HUES6 (cell line): ENCODE measurements at regions not wholly inside any gene's neighbourhood (a gene's known extent, or its start where the extent isn't known, plus 50 kb on each side); places are given as distances from the start of the nearest gene placed in this dataset.

Source experiments
- H3K27ac ChIP-seq: 2 replicates; pipeline ENCODE4 v1.7.0; 2013; ENCODE audit warnings: low read depth, mild to moderate bottlenecking, low read length, inconsistent platforms
- H3K27me3 ChIP-seq: 2 replicates; pipeline ENCODE4 v1.6.1; 2013; ENCODE audit warnings: low read length; ENCODE audit not compliant: control insufficient read depth, insufficient read depth
- H3K36me3 ChIP-seq: 2 replicates; pipeline ENCODE4 v1.6.1; 2013; ENCODE audit warnings: low read length; ENCODE audit not compliant: control insufficient read depth, insufficient read depth
- H3K4me1 ChIP-seq: 2 replicates; pipeline ENCODE4 v1.6.1; 2013; ENCODE audit warnings: low read length; ENCODE audit not compliant: control insufficient read depth, insufficient read depth
- H3K4me3 ChIP-seq: 2 replicates; pipeline ENCODE4 v1.5.1; 2013; ENCODE audit warnings: low read depth, low read length
- H3K9ac ChIP-seq: one replicate; pipeline ENCODE4 v1.6.1; 2013; ENCODE audit warnings: mild to moderate bottlenecking, low read length
- H3K9me3 ChIP-seq: 2 replicates; pipeline ENCODE4 v1.6.1; 2013; ENCODE audit warnings: low read depth, low read length; ENCODE audit not compliant: control insufficient read depth, insufficient read depth

DNA sequence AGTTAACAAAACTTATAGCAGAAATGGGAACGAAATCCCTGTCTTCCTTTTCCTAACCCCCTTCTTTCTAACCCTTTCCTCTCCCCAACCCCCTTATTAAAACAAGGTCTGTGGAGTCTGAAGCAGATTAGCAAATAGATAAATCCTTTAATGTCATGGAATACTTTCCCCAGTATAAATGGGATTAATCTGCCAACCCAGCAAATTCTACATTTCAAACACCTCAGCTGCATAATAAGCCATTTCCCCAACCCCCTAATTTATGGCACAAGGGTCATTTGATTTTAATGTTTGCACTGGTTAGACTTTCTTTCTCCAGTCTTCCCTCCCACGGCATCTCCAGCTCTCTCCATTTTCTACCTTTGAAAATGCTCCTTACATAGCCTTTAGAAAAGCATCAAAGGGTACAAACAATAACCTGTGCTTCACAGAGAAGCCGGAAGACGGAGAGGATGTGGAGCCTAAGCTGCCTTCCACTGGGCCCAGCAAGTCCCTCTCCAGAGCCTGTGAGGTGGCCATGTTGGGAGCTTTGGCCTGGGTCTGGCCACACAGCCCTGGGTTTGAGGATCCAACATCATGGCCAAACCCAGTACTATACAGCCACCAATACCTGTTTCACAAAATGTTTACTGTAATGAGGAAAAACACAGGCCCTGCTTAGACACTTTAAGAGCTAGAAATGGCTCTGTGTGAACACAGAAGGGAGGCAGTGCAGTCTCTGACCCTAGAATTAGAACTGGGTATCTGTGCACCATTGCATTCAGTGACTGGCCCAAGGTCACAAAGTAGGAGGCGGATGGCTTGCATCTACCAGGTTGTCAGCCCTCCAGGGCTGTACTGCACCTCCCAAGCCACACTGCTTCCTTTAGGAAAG is 56.9 kb upstream of the SPRY1 start:
- no peak overlapping the region for H3K4me3 ChIP-seq
- no peak overlapping the region for H3K27ac ChIP-seq
- H3K27me3 ChIP-seq, result no peaks in the 10 kb centered on the region
- H3K9me3 ChIP-seq, result no peaks in the 10 kb centered on the region
- H3K9ac ChIP-seq, result no peak overlapping the region
- no peaks in the 10 kb centered on the region for H3K36me3 ChIP-seq
- no peaks in the 10 kb centered on the region; the same call in 1 of the 2 replicates for H3K4me1 ChIP-seq

- Histone ChIP-seq H3K4me3 (no peak overlapping the region), H3K9ac (no peak overlapping the region), H3K9me3 (no peaks in the 10 kb centered on the region), H3K4me1 (no peaks in the 10 kb centered on the region; the same call in 1 of the 2 replicates), H3K27ac (no peak overlapping the region), H3K36me3 (no peaks in the 10 kb centered on the region), H3K27me3 (no peaks in the 10 kb centered on the region)
These were observed 56.3 kb upstream of the SPRY1 start for GRCh38 chr4:123340381-123340701.

GRCh38 chr4:123342498-123342897 is 54.1 kb upstream of the SPRY1 start:
- H3K27me3 ChIP-seq, result no peaks in the 10 kb centered on the region
- no peaks in the 10 kb centered on the region; the same call in 1 of the 2 replicates for H3K4me1 ChIP-seq
- no peaks in the 10 kb centered on the region for H3K36me3 ChIP-seq
- H3K27ac ChIP-seq, result no peak overlapping the region
- H3K9ac ChIP-seq, result no peak overlapping the region
- no peak overlapping the region for H3K4me3 ChIP-seq
- H3K9me3 ChIP-seq, result no peaks in the 10 kb centered on the region

GRCh38 chr4:123343400-123344041 is 53.1 kb upstream of the SPRY1 start:
- no peaks in the 10 kb centered on the region; the same call in 1 of the 2 replicates for H3K4me1 ChIP-seq
- no peaks in the 10 kb centered on the region for H3K36me3 ChIP-seq
- H3K9me3 ChIP-seq, result no peaks in the 10 kb centered on the region
- no peak overlapping the region for H3K27ac ChIP-seq
- no peak overlapping the region for H3K9ac ChIP-seq
- no peak overlapping the region for H3K4me3 ChIP-seq
- no peaks in the 10 kb centered on the region for H3K27me3 ChIP-seq

- H3K4me3 ChIP-seq, result no peak overlapping the region
- H3K4me1 ChIP-seq, result peaks cover 4% of the 10 kb centered on the region
- H3K9me3 ChIP-seq, result no peaks in the 10 kb centered on the region
- H3K36me3 ChIP-seq, result no peaks in the 10 kb centered on the region
- H3K27me3 ChIP-seq, result no peaks in the 10 kb centered on the region
- no peak overlapping the region for H3K27ac ChIP-seq
- H3K9ac ChIP-seq, result no peak overlapping the region
These were observed 51.3 kb upstream of the SPRY1 start for GRCh38 chr4:123345137-123345934.

- Histone ChIP-seq H3K4me1 (peaks cover 4% of the 10 kb centered on the region), H3K27me3 (no peaks in the 10 kb centered on the region), H3K36me3 (no peaks in the 10 kb centered on the region), H3K27ac (no peak overlapping the region), H3K9ac (no peak overlapping the region), H3K4me3 (no peak overlapping the region), H3K9me3 (no peaks in the 10 kb centered on the region)
These were observed 50.7 kb upstream of the SPRY1 start for GRCh38 chr4:123345935-123346300.

DNA sequence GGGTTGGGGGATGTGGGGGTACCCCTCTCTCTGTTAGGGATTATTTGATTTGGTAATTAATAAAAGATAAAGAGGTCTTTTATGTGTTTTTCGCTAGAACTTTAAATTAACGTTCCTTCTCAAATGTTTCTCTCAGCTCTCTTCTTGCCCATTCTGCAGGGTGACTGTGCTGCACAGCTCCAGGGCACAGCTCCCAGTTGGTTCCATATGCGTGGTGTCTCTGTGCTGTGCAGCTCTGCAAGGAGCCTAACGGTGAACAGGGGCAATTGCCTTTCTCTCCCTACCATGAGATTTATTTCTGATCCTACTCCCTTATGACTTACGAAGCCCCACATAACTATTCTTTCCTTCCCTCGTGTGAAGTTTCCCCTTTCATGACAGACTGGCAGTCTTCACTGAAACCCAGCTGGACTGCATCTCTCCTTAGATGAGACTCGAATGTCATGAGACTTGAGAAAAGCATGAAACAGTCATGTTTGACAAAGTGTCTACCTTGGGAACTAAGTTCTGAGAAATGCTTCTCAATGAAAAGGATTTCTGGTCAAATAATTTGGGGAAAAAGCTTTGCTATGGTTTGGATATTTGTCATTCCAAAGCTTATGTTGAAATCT is 50.2 kb upstream of the SPRY1 start:
- Histone ChIP-seq H3K27me3 (no peaks in the 10 kb centered on the region), H3K4me3 (no peak overlapping the region), H3K9ac (no peak overlapping the region), H3K27ac (no peak overlapping the region), H3K4me1 (peaks cover 4% of the 10 kb centered on the region), H3K9me3 (no peaks in the 10 kb centered on the region), H3K36me3 (no peaks in the 10 kb centered on the region)
